IMR-90 (cell line): ENCODE measurements at regions not wholly inside any gene's neighbourhood (a gene's known extent, or its start where the extent isn't known, plus 50 kb on each side); places are given as distances from the start of the nearest gene placed in this dataset.
"Not testable (repeated sequence)": the region's sequence is repeated elsewhere in the genome, so short reads cannot be mapped to it uniquely, and the experiment has no call there.

Source experiments
- ATAC-seq: fragments of 200-7000 bp; cut with Tn5 transposase; 2 replicates; pipeline ENCODE4 v1.9.1; 2020; ENCODE audit warnings: low read depth, mild to moderate bottlenecking, moderate library complexity
- BruUV-seq: library from RNA; stranded (reverse); fragments of 400-500 nt; replicated peaks from 2 replicates; lab custom pipeline; 2021; lab: Mats Ljungman, UMichigan
- CTCF ChIA-PET: fragments of 300-600 bp; formaldehyde crosslinking; extraction: SDS; loops from one replicate; lab custom pipeline; 2021; ENCODE audit warnings: antibody characterized with exemption; lab: Yijun Ruan, JAX
- POLR2A ChIA-PET: fragments of 300-600 bp; sonication (Branson Sonifier 250); formaldehyde crosslinking; loops from one replicate; lab custom pipeline; 2022; ENCODE audit warnings: antibody characterized with exemption; ENCODE audit not compliant: unreplicated experiment; lab: Charles Lee
- DNase-seq: peaks from one replicate; pipeline ENCODE4 v3.0.0; 2013
- H2AFZ ChIP-seq: replicated peaks from 2 replicates; pipeline ENCODE3; 2013; ENCODE audit warnings: low read length, mild to moderate bottlenecking; ENCODE audit not compliant: poor library complexity
- H2AK5ac ChIP-seq: 2 replicates; pipeline ENCODE4 v1.6.1; 2013; ENCODE audit warnings: low read depth, low read length, inconsistent platforms
- H2AK9ac ChIP-seq: replicated peaks from 2 replicates; pipeline ENCODE3; 2013; ENCODE audit warnings: mild to moderate bottlenecking, low read depth, low read length, moderate library complexity; ENCODE audit not compliant: poor library complexity
- H2BK120ac ChIP-seq: 2 replicates; pipeline ENCODE4 v1.6.1; 2013; ENCODE audit warnings: low read depth, low read length, inconsistent platforms
- H2BK15ac ChIP-seq: 3 replicates; pipeline ENCODE4 v1.6.1; 2013; ENCODE audit warnings: low read depth, low read length, inconsistent platforms
- H2BK20ac ChIP-seq: 2 replicates; pipeline ENCODE4 v1.6.1; 2013; ENCODE audit warnings: low read depth, mild to moderate bottlenecking, inconsistent platforms, low read length, moderate library complexity
- H2BK5ac ChIP-seq: 2 replicates; pipeline ENCODE4 v1.6.1; 2013; ENCODE audit warnings: mild to moderate bottlenecking, low read depth, low read length, inconsistent platforms; ENCODE audit not compliant: poor library complexity, severe bottlenecking
- H3K14ac ChIP-seq: replicated peaks from 2 replicates; pipeline ENCODE4 v1.6.1; 2013; ENCODE audit warnings: low read depth, low read length, inconsistent platforms
- H3K18ac ChIP-seq: 2 replicates; pipeline ENCODE4 v1.6.1; 2013; ENCODE audit warnings: low read depth, low read length, control low read depth
- H3K23ac ChIP-seq: 2 replicates; pipeline ENCODE4 v1.6.1; 2013; ENCODE audit warnings: low read depth, low read length, inconsistent platforms
- H3K27ac ChIP-seq: 2 replicates; pipeline ENCODE4 v1.5.1; 2013; ENCODE audit warnings: mild to moderate bottlenecking, control low read depth, low read length; ENCODE audit not compliant: insufficient read depth
- H3K27me3 ChIP-seq: 2 replicates; pipeline ENCODE4 v1.6.1; 2013; ENCODE audit warnings: low read length; ENCODE audit not compliant: control insufficient read depth, insufficient read depth
- H3K36me3 ChIP-seq: 2 replicates; pipeline ENCODE4 v1.6.1; 2013; ENCODE audit warnings: low read length, mixed read lengths; ENCODE audit not compliant: control insufficient read depth, insufficient read depth
- H3K4ac ChIP-seq: 2 replicates; pipeline ENCODE4 v1.6.1; 2013; ENCODE audit warnings: low read depth, low read length, inconsistent platforms
- H3K4me1 ChIP-seq: 2 replicates; pipeline ENCODE4 v1.6.1; 2013; ENCODE audit warnings: low read length, mixed read lengths; ENCODE audit not compliant: control insufficient read depth, insufficient read depth
- H3K4me2 ChIP-seq: 2 replicates; pipeline ENCODE4 v1.6.1; 2013; ENCODE audit warnings: low read depth, mild to moderate bottlenecking, control low read depth, low read length, moderate library complexity
- H3K4me3 ChIP-seq: 2 replicates; pipeline ENCODE4 v1.5.1; 2013; ENCODE audit warnings: low read depth, mild to moderate bottlenecking, control low read depth, low read length, moderate library complexity; ENCODE audit not compliant: insufficient read depth
- H3K56ac ChIP-seq: 2 replicates; pipeline ENCODE4 v1.6.1; 2013; ENCODE audit warnings: low read length, inconsistent platforms; ENCODE audit not compliant: insufficient read depth; ENCODE audit errors: extremely low read depth
- H3K79me1 ChIP-seq, 2 experiments: 2 replicates each; pipeline ENCODE4 v1.6.1; 2013; ENCODE audit warnings: low read length in 2 of 2, inconsistent platforms in 1 of 2, low read depth in 1 of 2
- H3K9ac ChIP-seq: 2 replicates; pipeline ENCODE4 v1.6.1; 2013; ENCODE audit warnings: low read depth, low read length, control low read depth
- H3K9me1 ChIP-seq: 2 replicates; pipeline ENCODE4 v1.6.1; 2013; ENCODE audit warnings: low read length, inconsistent platforms; ENCODE audit not compliant: insufficient read depth
- H3K9me3 ChIP-seq: 2 replicates; pipeline ENCODE4 v1.6.1; 2013; ENCODE audit warnings: low read length; ENCODE audit not compliant: control insufficient read depth, insufficient read depth
- H4K20me1 ChIP-seq: 2 replicates; pipeline ENCODE4 v1.6.1; 2013; ENCODE audit warnings: low read length, inconsistent platforms; ENCODE audit not compliant: insufficient read depth
- H4K5ac ChIP-seq: 2 replicates; pipeline ENCODE4 v1.6.1; 2013; ENCODE audit warnings: mild to moderate bottlenecking, low read depth, low read length, control low read depth
- H4K8ac ChIP-seq, 2 experiments: 2 replicates each; pipeline ENCODE4 v1.6.1; 2013; ENCODE audit warnings: low read depth in 2 of 2, low read length in 2 of 2, control low read depth in 1 of 2, inconsistent platforms in 1 of 2
- H4K91ac ChIP-seq: 2 replicates; pipeline ENCODE4 v1.6.1; 2013; ENCODE audit warnings: low read depth, low read length, inconsistent platforms; ENCODE audit not compliant: insufficient read depth
- MAFK ChIP-seq: IDR thresholded peaks from 2 replicates; pipeline ENCODE4 v1.6.1; 2012; ENCODE audit warnings: low read depth, low read length, improper control_type of control experiment
- WGBS, 2 experiments: methylation state at CpG; one replicate each; pipeline versions ENCODE4 v1.1.5 to v1.1.7; 2013; ENCODE audit warnings: missing lambda C conversion rate in 2 of 2; ENCODE audit not compliant: insufficient read length in 1 of 2; ENCODE audit errors: extremely low coverage in 2 of 2; 5-methylcytosine and 5-hydroxymethylcytosine counted together
- dilution Hi-C: fragments of 300-500 bp; cut with HindIII; formaldehyde crosslinking; loops from one replicate; pipeline ENCODE4 v1.14.3; 2018; ENCODE audit warnings: low sequenced_read_pairs; ENCODE audit not compliant: unreplicated experiment
- in situ Hi-C: fragments of 300-500 bp; cut with MboI; formaldehyde crosslinking; loops from 3 replicates; pipeline ENCODE4 v1.14.3; 2019; ENCODE audit warnings: low sequenced_read_pairs, inconsistent platforms, mixed read lengths
- intact Hi-C: fragments of 100-400 bp; cut with micrococcal nuclease; formaldehyde crosslinking; loops from 2 replicates; pipeline ENCODE4 v1.10.0; 2022

GRCh38 chr12:87421233-87421632, 608.0 kb downstream of the C12orf50 start:
- CTCF ChIA-PET, H3K4me2 ChIP-seq: not testable (repeated sequence)
- 90% methylated on average over 2 of the region's 2 CpGs; no CpG with 5 or more reads in 1 of the 2 experiments for WGBS, 2 experiments

More at GRCh38 chr12:87421233-87421632, 608.0 kb downstream of the C12orf50 start:
- H3K9me3 ChIP-seq, H3K56ac ChIP-seq, H3K79me1 ChIP-seq, BruUV-seq, H3K4ac ChIP-seq, H3K4me3 ChIP-seq, DNase-seq, H3K36me3 ChIP-seq, H3K9me1 ChIP-seq, in situ Hi-C loops, H4K8ac ChIP-seq, dilution Hi-C loops, H4K91ac ChIP-seq, H2BK120ac ChIP-seq, H2AFZ ChIP-seq, POLR2A ChIA-PET, H3K4me1 ChIP-seq, H3K18ac ChIP-seq, H3K27ac ChIP-seq, H2AK9ac ChIP-seq, ATAC-seq, H2BK20ac ChIP-seq, intact Hi-C loops, H2BK5ac ChIP-seq, H2BK15ac ChIP-seq, H3K27me3 ChIP-seq, H4K20me1 ChIP-seq, H3K9ac ChIP-seq, H3K23ac ChIP-seq, H4K5ac ChIP-seq, H2AK5ac ChIP-seq, H3K14ac ChIP-seq: not testable (repeated sequence)
- peak; percentile 54 for TF ChIP-seq MAFK
